ENCODE measurements at regions not wholly inside any gene's neighbourhood (a gene's known extent, or its start where the extent isn't known, plus 50 kb on each side); places are given as distances from the start of the nearest gene placed in this dataset.

DNA sequence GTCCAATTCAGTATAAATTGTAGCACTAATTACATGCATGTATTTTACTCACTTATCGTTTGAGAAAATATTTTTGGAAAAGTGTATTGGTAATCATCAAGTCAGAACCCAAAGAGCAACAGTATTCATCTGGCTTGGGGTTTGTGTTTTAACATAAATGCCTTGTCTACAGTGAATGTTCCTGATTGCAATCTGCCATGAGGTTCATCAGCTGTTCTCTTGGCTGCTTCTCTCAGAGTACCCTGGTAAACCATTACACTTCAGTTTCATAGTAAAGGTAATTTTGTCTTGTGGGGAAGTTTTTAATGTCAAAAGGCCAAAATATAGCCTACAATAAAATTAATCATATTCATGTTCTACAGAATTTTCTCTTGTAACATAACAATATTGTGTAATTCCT is 150.3 kb downstream of the IFI44 start:
- no peak for TF ChIP-seq EZH2phosphoT487 (IDR thresholded peaks at IDR 0.05; ENCODE audit: borderline replicate concordance, low read length)
- TF ChIP-seq CTCF (IDR thresholded peaks at IDR 0.05; ENCODE audit: low read depth, low read length, poor library complexity, severe bottlenecking), result no peak
